GM21529 (cell line): ENCODE measurements at regions not wholly inside any gene's neighbourhood (a gene's known extent, or its start where the extent isn't known, plus 50 kb on each side); places are given as distances from the start of the nearest gene placed in this dataset.
"Not testable (repeated sequence)": the region's sequence is repeated elsewhere in the genome, so short reads cannot be mapped to it uniquely, and the experiment has no call there.

Experiments used
- ATAC-seq: cut with Tn5 transposase; IDR thresholded peaks from one replicate; pipeline ENCODE4 v1.9.1; 2021; ENCODE audit not compliant: unreplicated experiment

GRCh38 chr13:79933389-79933788 lies 407.5 kb downstream of the SPRY2 start:
- no peak for ATAC-seq

DNA sequence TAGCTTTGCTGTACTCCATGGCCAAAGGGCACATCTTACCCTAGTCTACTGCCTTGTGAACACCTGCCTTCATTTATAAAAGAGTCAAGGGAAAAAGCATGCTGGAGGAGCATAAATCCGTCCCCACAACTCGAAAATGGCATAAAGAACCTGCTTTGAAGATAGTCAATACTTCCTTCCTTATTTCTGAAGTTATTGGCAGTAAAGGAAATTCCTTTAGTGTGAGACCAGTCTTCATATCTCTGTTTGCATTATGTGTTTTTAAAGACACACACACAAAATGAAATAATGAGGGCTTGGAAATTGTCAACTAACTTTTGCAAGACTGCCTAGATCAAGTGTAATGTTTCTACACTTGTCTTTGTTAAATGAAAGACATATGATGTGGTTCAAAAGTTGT lies 408.4 kb downstream of the SPRY2 start:
- ATAC-seq: no peak

DNA sequence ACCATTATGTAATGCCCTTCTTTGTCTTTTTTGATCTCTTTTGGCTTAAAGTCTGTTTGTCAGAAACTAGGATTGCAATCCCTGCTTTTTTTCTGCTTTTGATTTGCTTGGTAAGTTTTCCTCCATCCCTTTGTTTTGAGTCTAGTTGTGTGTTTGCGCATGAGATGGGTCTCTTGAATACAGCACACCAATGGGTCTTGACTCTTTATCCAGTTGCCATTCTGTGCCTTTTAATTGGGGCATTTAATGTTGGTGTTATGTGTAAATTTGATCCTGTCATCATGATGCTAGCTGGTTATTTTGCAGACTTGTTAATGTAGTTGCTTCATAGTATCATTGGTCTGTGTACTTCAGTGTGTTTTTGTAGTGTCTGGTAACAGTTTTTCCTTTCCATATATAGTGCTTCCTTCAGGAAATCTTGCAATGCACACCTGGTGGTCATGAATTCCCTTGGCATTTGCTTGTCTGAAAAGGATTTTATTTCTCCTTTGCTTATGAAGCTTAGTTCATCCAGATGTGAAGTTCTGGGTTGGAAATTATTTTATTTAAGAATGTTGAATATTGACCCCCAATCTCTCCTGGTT lies 416.9 kb downstream of the SPRY2 start:
- not testable (repeated sequence) for ATAC-seq

DNA sequence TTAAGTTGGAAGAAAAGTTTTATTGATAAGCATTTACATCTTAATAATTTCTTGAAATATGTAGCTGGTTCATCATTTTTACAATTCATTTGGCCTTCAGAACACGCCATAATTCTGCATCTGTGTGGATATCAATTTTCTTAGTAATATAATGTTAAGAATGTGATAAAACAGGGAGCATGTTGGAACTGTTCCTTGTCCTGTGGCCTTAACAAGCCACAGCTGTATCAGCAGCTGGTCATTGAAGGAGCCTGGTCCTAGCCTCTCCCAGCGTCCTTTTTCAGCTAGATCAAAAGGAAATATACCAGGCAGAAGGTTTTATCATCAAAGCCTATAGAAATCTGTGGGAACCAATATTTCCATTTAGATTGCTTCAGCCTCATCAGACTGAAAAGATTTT lies 421.8 kb downstream of the SPRY2 start:
- no peak for ATAC-seq

- ATAC-seq: no peak
Observed at GRCh38 chr13:79918620-79919019, 422.3 kb downstream of the SPRY2 start.

GRCh38 chr13:79917628-79918027 lies 423.3 kb downstream of the SPRY2 start:
- ATAC-seq: no peak

- ATAC-seq: no peak
Observed at GRCh38 chr13:79915114-79915811, 425.7 kb downstream of the SPRY2 start.

- ATAC-seq: no peak
Observed at GRCh38 chr13:79913141-79913827, 427.6 kb downstream of the SPRY2 start.

DNA sequence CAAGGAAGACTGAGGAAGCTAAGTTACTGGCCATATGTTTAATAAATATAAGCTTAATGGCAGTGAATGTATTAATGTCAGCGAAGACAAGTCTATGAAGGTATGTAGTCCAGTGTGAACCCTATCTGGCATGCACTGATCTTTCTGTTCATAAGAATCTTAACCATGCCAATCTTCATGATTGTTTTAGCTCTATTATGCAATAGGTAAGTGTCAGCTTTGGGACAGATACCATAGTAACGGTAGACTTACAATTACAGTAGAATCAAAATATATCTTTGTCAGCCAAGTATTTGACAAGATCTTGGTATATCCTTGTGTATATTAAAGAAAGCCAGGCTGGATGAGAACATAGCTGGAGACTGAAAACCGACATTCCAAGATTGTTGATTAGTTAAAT lies 428.5 kb downstream of the SPRY2 start:
- no peak for ATAC-seq

- ATAC-seq: no peak
Observed at GRCh38 chr13:79910875-79911540, 429.9 kb downstream of the SPRY2 start.

DNA sequence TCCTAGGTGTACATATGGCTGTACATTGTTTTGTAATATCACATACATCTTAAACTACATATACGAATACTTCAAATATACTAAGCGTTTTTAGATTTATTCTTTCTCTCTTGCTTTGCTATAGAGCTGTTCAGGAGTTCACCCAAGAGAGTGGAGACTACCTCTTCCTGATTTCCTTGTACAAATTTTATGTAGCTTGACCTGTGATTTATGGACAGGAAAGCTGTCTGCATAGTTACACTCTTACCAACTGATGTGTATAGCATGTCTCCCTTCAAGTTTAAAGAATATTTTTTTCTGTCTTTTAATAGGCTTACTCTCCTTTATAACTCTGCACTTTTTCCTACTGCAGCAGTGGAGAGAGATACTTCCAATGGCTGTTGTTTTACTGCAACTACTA lies 428.7 kb downstream of the NDFIP2 start:
- no peak for ATAC-seq

GRCh38 chr13:79908381-79908780 lies 427.4 kb downstream of the NDFIP2 start:
- no peak for ATAC-seq

DNA sequence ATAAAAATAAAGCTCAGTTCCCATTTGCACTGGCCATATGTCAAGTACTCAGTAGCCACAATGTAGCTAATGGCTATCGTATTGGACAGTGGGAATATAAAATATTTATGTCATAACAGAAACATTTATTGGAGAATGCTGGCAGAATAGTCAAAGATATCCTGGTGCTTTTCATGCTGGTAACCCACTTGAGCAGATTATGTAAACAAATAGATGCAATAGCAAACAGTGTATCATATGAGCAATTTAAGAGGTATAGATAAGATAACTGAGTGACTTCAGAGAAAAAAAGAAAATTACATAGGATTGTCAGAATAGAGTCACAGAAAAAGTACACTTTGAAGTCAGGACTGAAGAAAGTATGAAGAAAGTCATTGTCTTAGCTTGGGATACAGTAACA lies 426.6 kb downstream of the NDFIP2 start:
- no peak for ATAC-seq

- ATAC-seq: no peak
Observed at GRCh38 chr13:79906345-79906744, 425.4 kb downstream of the NDFIP2 start.

GRCh38 chr13:79905018-79905417 lies 424.1 kb downstream of the NDFIP2 start:
- no peak for ATAC-seq

DNA sequence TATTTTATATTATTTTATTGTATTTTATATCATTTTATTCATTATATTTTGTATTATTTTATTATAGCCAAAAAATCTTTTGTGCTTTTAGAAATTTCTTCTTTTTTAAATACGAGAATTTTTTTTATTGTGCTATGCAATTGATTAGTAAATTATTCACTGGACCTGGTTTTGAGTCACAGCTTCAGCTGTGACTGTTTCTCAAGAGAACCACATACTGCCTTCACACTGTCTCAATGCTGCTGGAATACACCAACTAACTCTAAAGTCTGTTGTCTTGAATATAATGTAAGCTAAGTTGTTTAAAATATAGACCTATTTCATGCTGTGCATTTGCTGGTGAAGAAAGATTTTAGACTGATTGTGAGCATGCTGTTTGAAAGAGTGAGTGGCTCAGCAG lies 423.6 kb downstream of the NDFIP2 start:
- ATAC-seq: no peak

DNA sequence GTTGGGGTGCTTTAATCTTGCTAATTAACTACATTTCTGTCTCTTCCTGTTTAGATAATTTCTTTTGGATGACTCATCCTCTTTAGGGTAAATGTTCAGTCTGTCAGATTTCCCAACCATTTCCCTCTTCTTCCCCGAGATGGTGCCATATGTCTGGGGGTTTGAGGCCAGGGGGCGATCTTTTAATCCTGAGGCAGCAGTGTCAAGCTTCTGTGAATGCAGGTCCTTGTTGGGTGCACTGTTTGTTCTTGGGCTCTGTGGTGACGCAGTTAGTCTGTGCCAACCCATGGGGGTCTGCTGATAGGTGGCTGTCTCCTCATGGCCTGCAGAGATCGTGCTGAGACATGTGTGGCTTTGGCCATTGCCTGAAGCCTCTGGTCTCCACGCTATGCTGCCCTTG lies 420.4 kb downstream of the NDFIP2 start:
- no peak for ATAC-seq

GRCh38 chr13:79900356-79900755 lies 419.4 kb downstream of the NDFIP2 start:
- no peak for ATAC-seq

DNA sequence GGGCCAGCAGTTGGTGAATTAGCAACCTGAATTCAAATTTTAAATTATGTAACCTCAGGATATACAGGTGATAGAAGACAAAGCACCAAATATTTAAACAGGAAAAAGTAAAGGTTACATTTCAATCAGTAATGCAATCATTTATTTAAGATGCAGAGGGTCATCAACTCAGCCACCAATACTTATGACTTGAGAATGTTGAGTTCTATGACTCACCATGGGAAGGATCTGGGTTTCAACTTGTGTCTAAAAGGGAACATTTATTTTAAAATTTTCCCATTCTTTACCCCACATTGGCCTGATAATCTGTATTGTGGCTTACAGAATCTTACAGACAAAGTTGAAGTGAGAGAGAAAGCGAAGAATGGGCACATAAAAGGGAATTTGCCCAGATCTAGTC lies 418.0 kb downstream of the NDFIP2 start:
- no peak for ATAC-seq

DNA sequence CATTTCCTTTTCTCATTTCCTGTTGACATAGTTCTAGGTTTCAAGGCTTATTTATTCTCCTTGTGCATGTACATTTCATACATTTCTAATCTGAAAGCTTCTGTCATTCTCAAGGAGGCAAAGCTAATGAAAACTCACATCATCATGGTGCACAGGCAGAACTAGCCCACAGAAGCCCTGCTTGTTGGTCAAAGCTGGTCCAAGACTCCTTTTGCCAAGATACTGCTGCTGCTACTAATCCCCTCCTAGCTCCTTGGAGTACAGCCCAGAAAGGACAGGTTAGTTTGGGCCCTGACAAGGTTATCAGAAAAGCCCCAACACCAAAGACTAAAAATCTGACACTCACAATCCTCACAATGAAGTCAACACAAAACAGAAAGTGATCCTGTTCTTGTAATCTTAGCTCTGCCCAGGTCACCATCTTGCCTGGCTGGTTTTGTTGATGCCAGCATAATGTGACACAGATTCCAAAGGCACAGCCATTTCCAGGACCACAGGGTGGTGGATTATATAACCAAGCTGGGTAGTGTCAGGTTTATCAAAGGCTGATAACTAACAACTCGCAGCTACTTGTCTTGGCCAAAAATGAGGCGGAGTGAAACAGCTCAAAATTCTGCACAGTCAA lies 417.4 kb downstream of the NDFIP2 start:
- ATAC-seq: no peak

GRCh38 chr13:79896851-79897250 lies 415.9 kb downstream of the NDFIP2 start:
- no peak for ATAC-seq
